WTC11 (cell line): ENCODE measurements at regions not wholly inside any gene's neighbourhood (a gene's known extent, or its start where the extent isn't known, plus 50 kb on each side); places are given as distances from the start of the nearest gene placed in this dataset.

ENCODE experiments used
- CTCF ChIP-seq: fragments of 200-600 bp; IDR thresholded peaks from 2 replicates; pipeline ENCODE4 v1.8.0; 2022; ENCODE audit warnings: antibody characterized with exemption
- RELA ChIP-seq: sonication (generic); formaldehyde crosslinking; IDR thresholded peaks from 2 replicates; pipeline ENCODE4 v1.8.1; 2022; ENCODE audit warnings: missing genetic modification reagents, mild to moderate bottlenecking, borderline replicate concordance
- TEAD4 ChIP-seq: sonication (generic); formaldehyde crosslinking; IDR thresholded peaks from 2 replicates; pipeline ENCODE4 v1.8.0; 2022; ENCODE audit warnings: mild to moderate bottlenecking, missing genetic modification reagents
- ZNF532 ChIP-seq: fragments of 250-450 bp; sonication (Bioruptor Pico); IDR thresholded peaks from 2 replicates; pipeline ENCODE4 v1.9.0; 2021; ENCODE audit warnings: mild to moderate bottlenecking, borderline replicate concordance

- TF ChIP-seq TEAD4: no peak
- no peak for TF ChIP-seq ZNF532 (CRISPR knock-in tag)
- TF ChIP-seq CTCF: no peak
- TF ChIP-seq RELA: no peak
Measured at GRCh38 chr18:78154444-78154843, 825.2 kb upstream of the SALL3 start.
